OCI-LY3 (cell line): ENCODE measurements at regions not wholly inside any gene's neighbourhood (a gene's known extent, or its start where the extent isn't known, plus 50 kb on each side); places are given as distances from the start of the nearest gene placed in this dataset.

Source experiments
- H2AFZ ChIP-seq: fragments of 200-600, 300-600 bp; shearing (Covaris generic); 2 replicates; pipeline ENCODE4 v1.6.0; 2014; ENCODE audit warnings: antibody characterized with exemption, low read depth, low read length
- H3K27ac ChIP-seq: fragments of 200-600, 300-600 bp; sonication (generic); 2 replicates; pipeline ENCODE4 v1.5.1; 2014; ENCODE audit warnings: mild to moderate bottlenecking, low read length, moderate library complexity, mixed read lengths
- H3K27me3 ChIP-seq: fragments of 200-600, 300-600 bp; sonication (generic); 2 replicates; pipeline ENCODE4 v1.6.1; 2014; ENCODE audit warnings: low read depth, low read length, mixed read lengths
- H3K36me3 ChIP-seq: fragments of 200-600, 300-600 bp; sonication (generic); replicated peaks from 2 replicates; pipeline ENCODE3; 2014; ENCODE audit warnings: low read depth, low read length, mixed read lengths
- H3K4me1 ChIP-seq: fragments of 300-600, 200-600 bp; sonication (generic); 2 replicates; pipeline ENCODE4 v1.6.1; 2014; ENCODE audit warnings: low read length, mixed read lengths
- H3K4me2 ChIP-seq: fragments of 200-600, 300-600 bp; sonication (generic); 2 replicates; pipeline ENCODE4 v1.6.1; 2014; ENCODE audit warnings: low read length, mixed read lengths
- H3K4me3 ChIP-seq: fragments of 300-600, 200-600 bp; sonication (generic); 2 replicates; pipeline ENCODE4 v1.5.1; 2014; ENCODE audit warnings: antibody characterized with exemption, mild to moderate bottlenecking, low read length, moderate library complexity
- H3K79me2 ChIP-seq: fragments of 300-600, 200-600 bp; shearing (Covaris generic); 2 replicates; pipeline ENCODE4 v1.6.1; 2014; ENCODE audit warnings: mild to moderate bottlenecking, low read length, mixed read lengths
- H3K9ac ChIP-seq: fragments of 300-600, 200-600 bp; shearing (Covaris generic); 2 replicates; pipeline ENCODE4 v1.6.0; 2014; ENCODE audit warnings: mild to moderate bottlenecking, low read length, moderate library complexity
- H3K9me3 ChIP-seq: fragments of 200-600, 300-600 bp; shearing (Covaris generic); 2 replicates; pipeline ENCODE4 v1.6.1; 2014; ENCODE audit warnings: low read length, mixed read lengths; ENCODE audit not compliant: insufficient read depth
- H4K20me1 ChIP-seq: fragments of 200-600, 300-600 bp; sonication (generic); 2 replicates; pipeline ENCODE4 v1.6.1; 2016; ENCODE audit warnings: low read length, mixed read lengths; ENCODE audit not compliant: insufficient read depth
- CTCF ChIP-seq: fragments of 200-600, 300-600 bp; sonication (generic); IDR thresholded peaks from 2 replicates; pipeline ENCODE4 v1.5.1; 2014; ENCODE audit warnings: antibody characterized with exemption, low read length, low read depth
- EZH2phosphoT487 ChIP-seq: fragments of 200-600 bp; shearing (Covaris generic); IDR thresholded peaks from 2 replicates; pipeline ENCODE4 v1.6.1; 2018; ENCODE audit warnings: antibody characterized with exemption, mixed run types, low read depth

- H2AFZ ChIP-seq, result no peak overlapping the region
- no peaks in the 10 kb centered on the region for H3K9me3 ChIP-seq
- H3K27ac ChIP-seq, result no peak overlapping the region
- H3K79me2 ChIP-seq, result no peaks in the 10 kb centered on the region
- H3K36me3 ChIP-seq, result no peaks in the 10 kb centered on the region
- H3K9ac ChIP-seq, result no peak overlapping the region
- H3K4me3 ChIP-seq, result no peak overlapping the region
- H3K27me3 ChIP-seq, result no peaks in the 10 kb centered on the region
- TF ChIP-seq EZH2phosphoT487 (no peak), CTCF (no peak)
- no peaks in the 10 kb centered on the region for H4K20me1 ChIP-seq
- H3K4me2 ChIP-seq, result no peak overlapping the region
- H3K4me1 ChIP-seq, result peaks cover 15% of the 10 kb centered on the region
These were observed 182.3 kb upstream of the FN1 start for GRCh38 chr2:215618145-215618544.

GRCh38 chr2:215617060-215617824 lies 181.4 kb upstream of the FN1 start:
- Histone ChIP-seq H3K4me1 (peaks cover 15% of the 10 kb centered on the region), H3K9me3 (no peaks in the 10 kb centered on the region), H3K4me3 (no peak overlapping the region), H3K4me2 (no peak overlapping the region), H2AFZ (no peak overlapping the region), H3K27me3 (no peaks in the 10 kb centered on the region), H3K79me2 (no peaks in the 10 kb centered on the region), H4K20me1 (no peaks in the 10 kb centered on the region), H3K36me3 (no peaks in the 10 kb centered on the region), H3K9ac (no peak overlapping the region), H3K27ac (no peak overlapping the region)
- TF ChIP-seq EZH2phosphoT487, result no peak
- no peak for TF ChIP-seq CTCF

GRCh38 chr2:215615803-215616174 lies 179.9 kb upstream of the FN1 start:
- H2AFZ ChIP-seq, result no peak overlapping the region
- no peaks in the 10 kb centered on the region for H4K20me1 ChIP-seq
- H3K4me3 ChIP-seq, result no peak overlapping the region
- no peaks in the 10 kb centered on the region for H3K36me3 ChIP-seq
- no peaks in the 10 kb centered on the region for H3K9me3 ChIP-seq
- no peaks in the 10 kb centered on the region for H3K79me2 ChIP-seq
- peaks cover 22% of the 10 kb centered on the region for H3K4me1 ChIP-seq
- H3K4me2 ChIP-seq, result no peak overlapping the region
- H3K9ac ChIP-seq, result no peak overlapping the region
- TF ChIP-seq EZH2phosphoT487, result no peak
- no peak for TF ChIP-seq CTCF
- no peak overlapping the region for H3K27ac ChIP-seq
- no peaks in the 10 kb centered on the region for H3K27me3 ChIP-seq

GRCh38 chr2:215615067-215615802 lies 179.4 kb upstream of the FN1 start:
- no peak overlapping the region for H2AFZ ChIP-seq
- H3K36me3 ChIP-seq, result no peaks in the 10 kb centered on the region
- no peaks in the 10 kb centered on the region for H3K79me2 ChIP-seq
- H3K4me2 ChIP-seq, result no peak overlapping the region
- H3K4me1 ChIP-seq, result peaks cover 19% of the 10 kb centered on the region
- no peak overlapping the region for H3K4me3 ChIP-seq
- H3K9ac ChIP-seq, result no peak overlapping the region
- no peak overlapping the region for H3K27ac ChIP-seq
- TF ChIP-seq EZH2phosphoT487 (no peak), CTCF (no peak)
- no peaks in the 10 kb centered on the region for H4K20me1 ChIP-seq
- H3K27me3 ChIP-seq, result no peaks in the 10 kb centered on the region
- no peaks in the 10 kb centered on the region for H3K9me3 ChIP-seq
